GM19452 (cell line): ENCODE measurements at regions not wholly inside any gene's neighbourhood (a gene's known extent, or its start where the extent isn't known, plus 50 kb on each side); places are given as distances from the start of the nearest gene placed in this dataset.

Experiments used
- ATAC-seq: cut with Tn5 transposase; IDR thresholded peaks from one replicate; pipeline ENCODE4 v1.9.1; 2021; ENCODE audit not compliant: unreplicated experiment

- no peak for ATAC-seq
Measured at GRCh38 chr1:217313096-217313495, 317.8 kb downstream of the GPATCH2 start.

- ATAC-seq = no peak
Measured at GRCh38 chr1:217311766-217312165, 319.1 kb downstream of the GPATCH2 start.

GRCh38 chr1:217311269-217311668 lies 319.6 kb downstream of the GPATCH2 start:
- ATAC-seq = no peak

GRCh38 chr1:217281332-217281731 lies 349.6 kb downstream of the GPATCH2 start:
- no peak for ATAC-seq

GRCh38 chr1:217275655-217276398 lies 355.1 kb downstream of the GPATCH2 start:
- no peak for ATAC-seq

- ATAC-seq = no peak
Measured at GRCh38 chr1:217274927-217275654, 355.8 kb downstream of the GPATCH2 start.

GRCh38 chr1:217274416-217274815 lies 356.5 kb downstream of the GPATCH2 start:
- ATAC-seq = no peak

GRCh38 chr1:217273866-217274265 lies 357.0 kb downstream of the GPATCH2 start:
- ATAC-seq = no peak

GRCh38 chr1:217272385-217272784 lies 358.5 kb downstream of the GPATCH2 start:
- no peak for ATAC-seq

- ATAC-seq = no peak
Measured at GRCh38 chr1:217270101-217270500, 360.8 kb downstream of the GPATCH2 start.

- ATAC-seq = no peak
Measured at GRCh38 chr1:217268058-217268457, 362.8 kb downstream of the GPATCH2 start.

GRCh38 chr1:217261636-217262035 lies 369.3 kb downstream of the GPATCH2 start:
- ATAC-seq = no peak

- no peak for ATAC-seq
Measured at GRCh38 chr1:217260676-217261075, 370.2 kb downstream of the GPATCH2 start.

- no peak for ATAC-seq
Measured at GRCh38 chr1:217253985-217254384, 376.9 kb downstream of the GPATCH2 start.

- ATAC-seq = no peak
Measured at GRCh38 chr1:217253351-217253750, 377.5 kb downstream of the GPATCH2 start.

- no peak for ATAC-seq
Measured at GRCh38 chr1:217251121-217251520, 379.8 kb downstream of the GPATCH2 start.

- no peak for ATAC-seq
Measured at GRCh38 chr1:217249857-217250256, 381.0 kb downstream of the GPATCH2 start.

- ATAC-seq = no peak
Measured at GRCh38 chr1:217244971-217245370, 385.9 kb downstream of the GPATCH2 start.

- no peak for ATAC-seq
Measured at GRCh38 chr1:217240656-217241055, 390.2 kb downstream of the GPATCH2 start.

GRCh38 chr1:217238945-217239344 lies 391.9 kb downstream of the GPATCH2 start:
- ATAC-seq = no peak

- no peak for ATAC-seq
Measured at GRCh38 chr1:217230412-217230811, 400.5 kb downstream of the GPATCH2 start.

- no peak for ATAC-seq
Measured at GRCh38 chr1:217228689-217229088, 402.2 kb downstream of the GPATCH2 start.
